ENCODE measurements at regions not wholly inside any gene's neighbourhood (a gene's known extent, or its start where the extent isn't known, plus 50 kb on each side); places are given as distances from the start of the nearest gene placed in this dataset.

DNA sequence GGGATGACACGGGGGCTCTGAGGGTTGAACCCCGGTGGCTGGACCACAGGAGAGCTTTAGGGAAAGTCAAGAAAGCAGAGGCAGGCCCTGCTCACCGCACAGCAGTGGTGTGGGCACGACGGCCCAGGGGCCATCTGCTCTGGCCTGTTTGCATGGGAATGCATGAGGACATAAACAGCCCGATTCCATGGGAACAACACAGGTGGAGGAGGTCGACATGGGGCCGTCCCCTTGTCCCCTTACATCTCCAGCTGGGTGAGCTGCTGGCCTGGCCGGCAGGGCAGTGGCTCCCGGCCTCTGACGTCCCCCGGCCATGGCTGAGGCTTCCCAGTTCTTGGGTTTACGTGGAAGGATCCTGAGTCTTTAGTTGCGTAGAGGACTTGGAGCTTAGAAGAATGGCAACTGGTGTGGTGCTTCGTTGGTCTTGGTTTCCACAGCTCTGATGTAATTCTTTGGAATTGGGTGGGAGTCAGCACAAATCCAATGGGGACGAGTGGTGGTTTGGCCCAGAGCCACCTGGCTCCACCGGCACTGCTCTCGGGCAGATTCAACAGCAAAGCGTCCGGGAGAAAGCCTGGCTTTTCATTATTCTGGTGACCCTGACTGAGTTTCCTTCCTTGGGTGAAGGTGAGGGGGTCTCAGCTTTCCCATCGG, 98.3 kb upstream of the HDAC4 start:
- no peak for DNase-seq

DNA sequence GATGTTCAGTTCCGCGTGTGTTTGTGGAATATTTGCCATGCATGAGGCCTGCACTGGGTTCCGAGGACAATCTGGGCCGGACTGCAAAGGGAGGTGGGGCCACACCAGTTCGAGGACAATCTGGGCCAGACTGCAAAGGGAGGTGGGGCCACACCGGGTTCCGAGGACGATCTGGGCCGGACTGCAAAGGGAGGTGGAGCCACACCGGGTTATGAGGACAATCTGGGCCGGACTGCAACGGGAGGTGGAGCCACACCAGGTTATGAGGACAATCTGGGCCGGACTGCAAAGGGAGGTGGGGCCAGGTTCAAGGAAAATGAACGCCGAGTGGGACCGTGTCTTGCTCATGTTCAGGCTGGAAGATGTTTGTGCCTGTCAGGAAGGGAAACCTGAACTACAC, 97.8 kb upstream of the HDAC4 start:
- no peak for DNase-seq

GRCh38 chr2:239496700-239497099, 95.9 kb upstream of the HDAC4 start:
- DNase-seq: no peak

- DNase-seq: no peak
Observed at GRCh38 chr2:239495791-239496233, 95.0 kb upstream of the HDAC4 start.

DNA sequence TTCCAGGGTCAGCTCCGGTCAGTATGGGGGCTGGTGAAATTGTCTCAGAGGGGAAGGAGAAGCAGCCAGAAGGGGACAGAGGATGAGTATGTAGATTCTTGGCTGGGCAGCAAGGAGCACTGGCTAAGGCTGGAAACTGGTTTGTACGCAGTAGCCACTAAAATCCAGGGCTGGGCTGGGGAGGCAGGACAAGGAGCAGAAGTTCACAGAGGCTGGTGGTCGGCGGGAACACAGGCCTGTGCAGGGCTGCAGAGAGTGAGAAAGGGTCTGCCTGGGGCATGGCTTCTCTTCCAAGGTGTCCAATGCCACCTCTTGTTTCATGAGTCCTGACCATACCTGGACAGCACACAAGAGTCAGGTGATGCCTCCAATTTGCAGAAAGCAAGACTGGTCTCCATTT, 94.4 kb upstream of the HDAC4 start:
- DNase-seq: no peak

DNA sequence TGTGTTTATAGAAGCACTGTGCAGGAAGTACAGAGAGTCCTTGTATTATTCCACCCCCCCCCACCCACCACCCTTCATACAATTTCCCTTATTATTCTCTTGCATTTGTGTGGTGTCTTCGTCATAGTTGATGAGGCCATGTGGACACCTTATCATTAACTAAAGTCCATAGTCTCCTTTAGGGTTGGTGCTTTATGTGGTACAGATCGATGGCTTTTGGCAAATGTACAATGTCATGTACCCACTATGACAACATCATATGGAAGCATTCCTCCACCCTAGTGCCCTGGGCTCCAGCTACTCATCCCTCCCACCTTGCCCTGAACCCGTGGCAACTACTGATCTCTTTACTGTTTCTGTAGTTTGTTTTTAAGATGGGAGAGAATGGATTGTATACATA, 93.8 kb upstream of the HDAC4 start:
- no peak for DNase-seq

- DNase-seq: no peak
Observed at GRCh38 chr2:239489481-239489880, 88.7 kb upstream of the HDAC4 start.

- no peak for DNase-seq
Observed at GRCh38 chr2:239488125-239488524, 87.3 kb upstream of the HDAC4 start.

- DNase-seq: no peak
Observed at GRCh38 chr2:239487272-239487671, 86.5 kb upstream of the HDAC4 start.

DNA sequence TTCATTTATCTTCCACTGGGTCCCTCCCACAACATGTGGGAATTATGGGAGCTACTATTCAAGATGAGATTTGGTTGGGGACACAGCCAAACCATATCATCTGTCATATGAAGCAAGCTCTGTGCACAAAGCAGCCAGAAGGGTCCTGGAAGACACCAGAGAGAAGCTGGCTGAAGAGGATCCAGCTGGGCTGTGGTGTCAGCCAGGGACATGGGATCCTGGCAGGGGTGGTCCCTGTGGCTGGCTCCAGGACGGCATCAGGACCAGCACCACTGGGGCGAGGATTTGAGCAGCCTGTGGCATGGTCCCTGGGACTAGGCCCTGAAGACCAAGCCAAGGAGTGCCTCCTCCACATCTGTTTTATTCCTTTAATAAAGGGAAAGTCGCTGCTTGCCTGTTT, 84.8 kb upstream of the HDAC4 start:
- DNase-seq: no peak

DNA sequence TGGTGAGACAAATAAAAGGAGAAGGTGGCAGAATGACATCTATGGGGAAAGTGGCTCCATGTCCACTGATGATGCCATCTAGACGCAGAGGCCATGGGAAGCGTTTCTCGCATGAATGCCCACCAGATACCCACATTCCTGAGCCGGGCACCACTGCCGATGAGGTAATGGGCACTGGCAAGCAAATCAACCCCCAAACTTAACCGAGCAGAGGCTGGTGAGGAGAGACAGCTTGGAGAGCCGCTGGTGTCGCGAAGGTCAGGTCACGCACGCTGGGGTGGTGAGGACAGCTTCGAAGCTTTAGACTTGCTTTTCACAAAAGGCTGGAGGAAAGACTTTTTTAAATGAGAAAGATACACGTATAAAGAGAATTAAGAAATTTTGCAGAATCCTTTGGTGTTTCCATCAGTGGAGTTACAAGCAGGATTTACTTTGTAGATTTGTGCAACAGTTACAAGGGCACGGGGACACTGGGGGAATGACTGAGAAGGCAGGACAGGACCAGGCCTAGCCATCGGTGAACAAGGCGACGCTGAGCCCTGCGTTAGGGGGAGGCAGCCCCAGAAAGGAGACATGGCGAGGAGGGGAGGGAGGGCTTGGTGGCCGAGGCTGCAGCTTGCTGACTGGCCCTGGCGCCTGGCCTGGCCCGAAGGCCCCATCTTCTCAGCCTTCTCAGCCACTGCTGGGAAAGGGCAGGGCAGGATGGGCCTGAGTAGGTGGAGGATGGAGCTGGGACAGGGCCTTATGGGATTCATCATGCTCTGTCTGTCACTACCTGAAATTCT, 83.9 kb upstream of the HDAC4 start:
- no peak for DNase-seq

DNA sequence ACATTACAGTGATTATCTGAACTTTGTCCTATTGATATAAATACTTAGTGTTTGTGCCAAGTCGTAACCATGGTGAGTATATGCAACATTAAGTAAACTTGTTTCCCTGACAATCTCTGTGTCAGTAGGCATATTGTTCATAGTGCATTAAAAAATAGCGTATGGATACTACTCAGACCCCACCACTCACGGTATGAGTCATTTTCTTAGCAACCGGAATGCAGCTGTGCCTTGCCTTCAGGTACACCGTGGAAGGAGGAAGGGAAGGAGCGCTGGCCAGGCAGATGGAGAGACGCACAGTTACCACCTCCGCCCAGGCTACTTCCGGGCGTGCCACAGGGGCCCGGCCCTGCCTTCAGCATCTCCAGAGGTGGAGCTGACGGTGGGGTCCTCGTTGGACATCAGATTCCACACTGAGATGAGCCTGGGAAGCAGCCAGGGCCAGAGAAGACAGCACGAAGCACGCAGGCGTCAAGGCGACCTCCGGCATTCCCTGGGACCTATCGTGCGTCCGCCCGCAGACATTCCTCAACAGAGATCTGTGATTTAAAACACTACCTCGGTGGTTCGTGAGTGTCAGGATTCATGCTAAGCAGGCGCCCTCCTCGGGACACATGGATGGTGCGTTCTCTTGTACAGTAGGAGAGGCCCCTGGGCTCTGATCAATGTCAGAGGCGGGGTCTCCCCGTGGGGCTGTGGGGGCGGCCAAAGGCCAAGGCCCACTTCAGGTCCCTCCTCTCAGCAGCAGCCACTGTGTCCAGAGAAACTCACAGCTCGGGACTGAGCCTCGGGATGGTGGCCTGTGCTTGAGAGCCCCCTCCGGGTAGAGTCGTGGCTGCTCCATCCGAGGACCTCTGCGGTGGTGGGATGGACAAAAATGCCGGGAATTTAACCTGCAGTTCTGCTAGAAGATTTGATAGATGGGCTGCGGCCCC, 82.2 kb upstream of the HDAC4 start:
- no peak for DNase-seq

GRCh38 chr2:239479471-239479870, 78.7 kb upstream of the HDAC4 start:
- no peak for DNase-seq

- no peak for DNase-seq
Observed at GRCh38 chr2:239477591-239477990, 76.8 kb upstream of the HDAC4 start.

- no peak for DNase-seq
Observed at GRCh38 chr2:239476757-239477585, 76.2 kb upstream of the HDAC4 start.

DNA sequence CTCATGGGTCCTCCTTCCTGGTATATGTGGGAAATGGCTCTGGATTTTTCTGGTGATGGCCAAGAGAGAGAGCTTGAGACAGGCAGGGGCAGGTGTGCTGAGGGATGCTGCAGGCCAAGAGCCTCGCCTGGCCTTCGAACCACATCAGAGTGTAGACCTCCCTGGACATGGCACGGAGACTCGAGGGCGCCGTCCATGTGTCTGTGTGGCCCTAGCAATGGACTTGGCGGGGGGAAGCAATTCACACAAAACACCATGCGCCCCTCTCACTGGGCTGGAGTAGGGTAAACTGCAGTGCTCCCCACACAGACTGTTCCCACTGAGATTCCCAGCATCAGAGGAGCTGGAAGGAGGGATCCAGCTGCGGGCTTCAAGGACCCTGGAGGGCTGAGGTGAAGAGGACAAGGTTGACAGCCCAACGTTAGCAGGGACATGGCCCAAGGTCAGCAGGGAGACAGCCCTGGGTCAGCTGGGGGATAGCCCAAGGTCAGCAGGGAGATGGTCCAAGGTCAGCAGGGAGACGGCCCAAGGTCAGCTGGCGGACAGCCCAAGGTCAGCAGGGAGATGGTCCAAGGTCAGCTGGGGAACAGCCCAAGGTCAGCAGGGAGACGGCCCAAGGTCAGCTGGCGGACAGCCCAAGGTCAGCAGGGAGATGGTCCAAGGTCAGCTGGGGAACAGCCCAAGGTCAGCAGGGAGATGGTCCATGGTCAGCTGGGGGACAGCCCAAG, 75.4 kb upstream of the HDAC4 start:
- no peak for DNase-seq

DNA sequence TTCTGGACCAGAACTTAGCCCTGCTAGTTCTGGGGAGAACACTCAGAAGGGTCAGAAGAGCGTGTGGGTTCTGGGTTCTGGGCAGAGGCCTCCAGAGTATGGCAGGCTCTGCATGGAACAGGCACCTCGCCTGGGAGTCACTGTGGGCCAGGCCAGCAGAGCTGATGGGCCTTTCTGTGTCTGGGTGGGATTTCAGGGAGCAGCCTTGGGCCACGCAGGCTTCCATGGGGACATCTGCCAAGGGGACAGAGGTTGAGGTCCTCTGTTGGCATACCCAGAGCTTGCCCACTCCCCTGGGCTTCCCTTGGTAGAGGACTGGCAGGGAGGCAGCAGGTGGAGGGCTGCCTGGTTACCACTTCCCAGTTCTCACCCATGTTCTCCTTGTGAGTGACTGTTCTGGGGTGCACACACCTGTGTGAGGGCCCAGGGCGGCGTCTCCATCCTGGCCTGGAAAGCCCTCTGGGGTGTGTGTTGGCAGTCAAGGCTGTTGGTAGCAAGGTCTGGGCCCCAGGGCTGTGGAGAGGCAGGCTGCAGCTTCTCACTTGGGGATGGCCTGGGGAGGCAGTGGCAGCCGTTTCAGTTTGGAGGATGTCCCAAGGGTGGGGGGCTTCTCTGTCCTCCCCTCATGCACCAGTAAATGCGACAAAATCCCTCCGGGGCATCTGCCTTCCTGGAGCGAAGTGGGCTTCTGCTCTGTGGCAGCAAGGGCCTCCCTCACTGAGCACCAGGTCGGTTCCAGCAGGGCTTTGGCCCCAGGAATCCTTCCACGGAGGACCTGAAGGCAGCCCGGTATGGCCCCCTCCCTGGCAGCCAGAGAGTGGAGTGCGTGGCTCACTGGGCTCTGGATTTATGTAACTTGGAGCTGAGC, 74.6 kb upstream of the HDAC4 start:
- DNase-seq: no peak

- no peak for DNase-seq
Observed at GRCh38 chr2:239473211-239473805, 72.5 kb upstream of the HDAC4 start.

DNA sequence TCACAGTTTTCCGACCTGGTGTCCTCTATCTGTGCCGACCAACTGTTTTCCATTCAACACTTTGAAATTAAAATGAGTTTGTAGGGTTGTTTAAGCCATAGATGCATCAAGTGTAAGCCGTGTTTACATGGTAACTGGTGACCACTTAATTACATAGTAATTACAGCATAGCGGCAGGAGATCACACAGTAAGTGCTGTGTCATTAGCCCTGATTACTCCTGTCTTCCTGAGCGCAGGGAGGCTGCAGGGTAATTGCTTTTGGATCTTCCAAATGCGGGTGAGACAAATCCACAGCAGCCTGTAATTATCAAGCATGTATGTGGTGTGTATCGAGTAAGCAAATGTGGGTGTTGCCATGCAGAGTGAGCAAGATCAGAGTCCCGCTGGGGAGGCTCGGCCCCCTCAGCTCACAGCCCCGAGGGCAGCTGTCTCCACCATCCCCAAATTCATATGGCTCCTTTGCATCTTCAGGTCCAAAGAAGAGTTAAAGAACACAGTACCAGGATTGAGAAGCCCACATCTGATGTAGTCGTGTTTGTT, 71.5 kb upstream of the HDAC4 start:
- DNase-seq: no peak
